ENCODE measurements at regions not wholly inside any gene's neighbourhood (a gene's known extent, or its start where the extent isn't known, plus 50 kb on each side); places are given as distances from the start of the nearest gene placed in this dataset.

GRCh38 chr7:3103614-3104398 lies 60.1 kb upstream of the CARD11 start:
- Histone ChIP-seq H3K4me2 (no peak overlapping the region), H3K79me2 (ENCODE audit: insufficient read depth) (no peaks in the 10 kb centered on the region), H3K9me2 (no peaks in the 10 kb centered on the region), H3K27ac (ENCODE audit: low read depth in 2 of 2, low read length in 1 of 2) (no peak overlapping the region), H3K27me3 (ENCODE audit: insufficient read depth) (no peaks in the 10 kb centered on the region), H3K9ac (no peak overlapping the region), H3K4me1 (ENCODE audit: control insufficient read depth in 1 of 2, insufficient read depth in 2 of 2, low read depth in 1 of 2, low read length in 1 of 2) (no peaks in the 10 kb centered on the region), H3K4me3 (ENCODE audit: low read depth in 2 of 2, low read length in 1 of 2) (no peak overlapping the region), H2AFZ (ENCODE audit: low read depth) (no peak overlapping the region), H3F3A (replicated peaks; ENCODE audit: insufficient read depth) (no peaks in the 10 kb centered on the region), H3K9me3 (no peaks in the 10 kb centered on the region), H4K20me1 (ENCODE audit: insufficient read depth) (no peaks in the 10 kb centered on the region), H3K36me3 (replicated peaks in 1 of 2; ENCODE audit: control insufficient read depth in 1 of 2, insufficient read depth in 2 of 2, low read length in 1 of 2) (no peaks in the 10 kb centered on the region)
- CTCF ChIA-PET: interaction anchor here (1.1 to 6.3 kb wide), 2 partner anchors 9 to 13 kb away, joined by 6 to 56 read pairs; no protein-coding TSS in a partner anchor
- TF ChIP-seq FOXM1 (IDR thresholded peaks at IDR 0.05; ENCODE audit: low read depth) (no peak), EZH2phosphoT487 (IDR thresholded peaks at IDR 0.05; ENCODE audit: borderline replicate concordance, low read depth) (no peak), JUND (IDR thresholded peaks at IDR 0.05) (no peak), ELF1 (IDR thresholded peaks at IDR 0.05) (no peak), GATA2 (CRISPR knock-in tag; IDR thresholded peaks at IDR 0.05) (no peak), RXRA (IDR thresholded peaks at IDR 0.05; ENCODE audit: borderline replicate concordance, low read depth) (no peak), TAF1 (IDR thresholded peaks at IDR 0.05; ENCODE audit: borderline replicate concordance, low read depth, low read length) (no peak), GABPA (IDR thresholded peaks at IDR 0.05; ENCODE audit: low read depth) (no peak), ZBTB33 (IDR thresholded peaks at IDR 0.05; ENCODE audit: borderline replicate concordance, low read depth) (no peak), SIN3A (IDR thresholded peaks at IDR 0.05; ENCODE audit: borderline replicate concordance, low read depth, low read length) (no peak), SMC3 (IDR thresholded peaks at IDR 0.05; ENCODE audit: low read depth, low read length) (no peak), NFIC (IDR thresholded peaks at IDR 0.05; ENCODE audit: borderline replicate concordance) (no peak), PBX3 (IDR thresholded peaks at IDR 0.05) (no peak), EP300 (IDR thresholded peaks at IDR 0.05; ENCODE audit: borderline replicate concordance in 1 of 2, low read depth in 1 of 2, low read length in 1 of 2) (no peak), IRF3 (IDR thresholded peaks at IDR 0.05; ENCODE audit: low read depth, low read length) (no peak), FOXJ3 (CRISPR knock-in tag; IDR thresholded peaks at IDR 0.05) (no peak), RCOR1 (IDR thresholded peaks at IDR 0.05; ENCODE audit: low read length) (no peak)
- POLR2A ChIA-PET: no interaction called here
- 58% methylated on average over 12 of the region's 12 CpGs for whole genome bisulfite sequencing (ENCODE audit: low lambda C conversion rate)
- no peak for DNase-seq
